Non-pigmented ciliary epithelial cell (primary cell): ENCODE measurements at regions not wholly inside any gene's neighbourhood (a gene's known extent, or its start where the extent isn't known, plus 50 kb on each side); places are given as distances from the start of the nearest gene placed in this dataset.
"Not testable (repeated sequence)": the region's sequence is repeated elsewhere in the genome, so short reads cannot be mapped to it uniquely, and the experiment has no call there.

ENCODE experiments used
- DNase-seq: peaks from one replicate; pipeline ENCODE4 v3.0.0-alpha.2; 2010; ENCODE audit warnings: low read depth

- DNase-seq = no peak
Measured at GRCh38 chr16:60271025-60271771, 1537.1 kb upstream of the GOT2 start.

GRCh38 chr16:60261425-60261824 lies 1527.3 kb upstream of the GOT2 start:
- DNase-seq = no peak

DNA sequence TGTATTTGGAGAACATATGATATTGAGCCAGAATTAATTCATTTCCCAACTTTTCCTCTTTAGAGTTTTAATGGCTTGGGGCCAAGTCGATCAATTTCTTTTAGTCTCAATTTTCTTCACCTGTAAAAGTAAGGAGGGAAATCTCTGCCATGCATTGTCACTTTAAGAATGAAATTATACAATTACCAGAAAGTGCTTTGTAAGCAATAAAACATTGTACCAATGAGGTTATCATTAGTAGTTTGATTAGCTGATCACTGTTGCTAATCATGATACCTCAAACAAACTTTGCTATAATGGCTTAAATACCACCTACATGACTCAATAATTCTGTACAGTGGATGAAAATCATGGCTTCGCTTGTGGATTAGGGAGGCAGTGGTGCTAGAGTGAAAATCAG lies 1525.8 kb upstream of the GOT2 start:
- DNase-seq = no peak

DNA sequence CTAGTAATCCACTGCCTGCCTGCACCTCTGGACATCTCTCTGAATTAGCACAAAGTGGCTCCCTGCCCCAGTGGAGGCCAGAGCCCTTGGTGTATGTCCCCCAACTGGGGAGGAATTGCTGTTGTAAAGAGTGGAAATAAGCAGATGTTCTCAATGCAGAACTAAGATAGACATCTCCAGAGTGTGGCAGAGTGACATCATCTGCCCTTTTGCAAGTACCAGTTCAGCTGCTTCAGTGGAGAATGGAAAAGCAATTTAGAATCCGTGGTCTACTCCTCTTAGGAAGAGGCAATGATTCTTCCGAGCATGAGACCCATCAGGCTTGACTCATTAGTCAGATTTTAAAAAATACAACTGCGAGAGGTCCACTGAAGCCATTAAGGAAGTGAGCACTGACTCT lies 1512.0 kb upstream of the GOT2 start:
- DNase-seq = no peak

GRCh38 chr16:60241671-60242070 lies 1507.6 kb upstream of the GOT2 start:
- no peak for DNase-seq

- no peak for DNase-seq
Measured at GRCh38 chr16:60230666-60231065, 1496.5 kb upstream of the GOT2 start.

DNA sequence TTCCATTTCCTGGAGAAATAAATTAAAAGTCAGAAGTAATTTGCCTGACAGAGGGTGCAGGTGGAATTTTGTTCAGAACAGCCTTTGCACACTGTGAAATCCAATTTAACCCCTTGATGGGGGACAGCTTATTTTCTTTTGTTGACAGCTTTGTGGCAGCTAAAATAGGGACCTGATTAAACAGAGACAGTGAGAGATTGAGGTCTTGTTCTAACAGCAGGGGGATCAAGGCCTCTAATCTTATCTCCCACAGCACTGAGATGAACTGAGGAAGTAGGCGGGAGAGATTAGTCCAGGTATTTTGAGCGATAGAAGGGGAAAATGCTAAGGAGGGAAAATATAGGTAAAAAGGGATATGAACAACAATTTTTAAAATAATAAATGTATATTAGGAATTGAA lies 1491.4 kb upstream of the GOT2 start:
- no peak for DNase-seq

- DNase-seq = no peak
Measured at GRCh38 chr16:60217787-60218186, 1483.7 kb upstream of the GOT2 start.

- no peak for DNase-seq
Measured at GRCh38 chr16:60214311-60214710, 1480.2 kb upstream of the GOT2 start.

- DNase-seq = no peak
Measured at GRCh38 chr16:60206516-60206915, 1472.4 kb upstream of the GOT2 start.

DNA sequence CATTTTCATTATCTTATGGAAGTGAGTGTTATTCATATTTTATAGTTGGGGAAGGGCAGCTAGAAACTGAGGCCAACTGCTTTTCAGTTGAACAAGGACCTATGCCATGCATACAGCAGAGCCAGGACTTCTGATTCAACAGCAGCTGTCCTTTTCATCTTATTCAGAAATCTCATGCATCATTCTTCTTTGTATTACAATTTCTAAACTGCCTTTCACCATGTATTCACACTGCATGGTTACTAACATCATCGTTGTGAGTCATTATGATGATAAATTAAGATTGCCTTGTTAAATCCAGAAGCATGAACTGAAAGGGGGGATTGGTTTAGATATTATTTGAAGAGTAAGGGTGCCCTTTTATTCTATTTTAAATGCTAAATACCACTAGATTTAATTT lies 1470.1 kb upstream of the GOT2 start:
- DNase-seq = no peak

GRCh38 chr16:60203525-60204124 lies 1469.5 kb upstream of the GOT2 start:
- no peak for DNase-seq

GRCh38 chr16:60200729-60201128 lies 1466.6 kb upstream of the GOT2 start:
- not testable (repeated sequence) for DNase-seq

GRCh38 chr16:60200161-60200560 lies 1466.0 kb upstream of the GOT2 start:
- no peak for DNase-seq

DNA sequence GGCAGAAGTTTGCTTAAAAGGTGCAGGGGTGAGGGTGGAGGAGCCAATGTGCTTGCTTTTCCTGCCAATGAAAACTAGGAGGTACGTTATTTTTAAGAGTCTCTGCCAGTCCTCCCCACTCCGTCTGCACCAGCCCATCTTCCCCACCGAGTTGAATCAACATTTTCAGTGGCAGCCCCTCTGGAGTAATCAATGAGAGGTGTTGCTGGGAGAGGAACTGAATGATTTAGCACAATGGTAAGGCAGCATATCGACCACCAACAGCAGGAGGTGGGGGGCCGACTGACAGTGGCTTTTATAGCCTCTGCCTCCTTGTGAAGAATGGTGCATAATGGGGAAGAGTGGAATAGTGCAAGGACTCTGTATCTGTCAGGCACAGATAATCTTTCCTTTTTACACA lies 1465.0 kb upstream of the GOT2 start:
- no peak for DNase-seq

DNA sequence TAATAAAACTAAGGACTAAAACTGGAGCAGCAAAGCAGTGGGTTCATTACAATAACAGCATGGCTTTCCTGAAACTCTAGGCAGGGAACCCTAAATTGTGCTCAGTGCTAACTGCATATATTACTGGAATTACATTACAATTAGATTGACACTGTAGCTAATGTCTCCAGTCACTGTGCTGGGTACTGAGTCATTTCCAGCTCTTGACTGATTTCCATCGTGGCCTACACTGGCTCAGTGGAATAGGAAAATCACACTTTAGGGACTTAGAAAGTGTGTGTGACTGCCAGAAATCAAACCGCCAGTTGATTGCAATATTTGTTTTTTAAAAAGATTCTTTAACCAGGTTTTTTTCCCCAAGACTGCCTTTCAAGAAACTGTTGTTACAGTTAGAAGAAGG lies 1447.4 kb upstream of the GOT2 start:
- no peak for DNase-seq

DNA sequence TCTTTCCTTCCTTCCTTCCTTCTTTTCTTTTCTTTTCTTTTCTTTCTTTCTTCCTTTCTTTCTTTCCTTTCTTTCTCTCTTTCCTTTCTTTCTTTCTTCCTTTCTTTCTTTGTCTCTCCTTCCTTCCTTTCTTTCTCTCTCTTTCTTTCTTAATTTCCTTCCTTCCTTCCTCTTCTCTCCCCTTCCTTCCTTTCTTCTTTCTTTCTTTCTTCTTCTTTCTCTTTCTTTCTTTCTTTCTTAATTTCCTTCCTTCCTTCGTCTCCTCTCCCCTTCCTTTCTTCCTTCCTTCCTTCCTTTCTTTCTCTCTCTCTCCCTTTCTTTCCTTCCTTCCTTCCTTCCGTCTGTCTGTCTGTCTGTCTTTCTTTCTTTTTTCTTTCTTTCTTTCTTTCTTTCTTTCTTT lies 1446.5 kb upstream of the GOT2 start:
- no peak for DNase-seq

GRCh38 chr16:60170196-60170595 lies 1436.1 kb upstream of the GOT2 start:
- no peak for DNase-seq

DNA sequence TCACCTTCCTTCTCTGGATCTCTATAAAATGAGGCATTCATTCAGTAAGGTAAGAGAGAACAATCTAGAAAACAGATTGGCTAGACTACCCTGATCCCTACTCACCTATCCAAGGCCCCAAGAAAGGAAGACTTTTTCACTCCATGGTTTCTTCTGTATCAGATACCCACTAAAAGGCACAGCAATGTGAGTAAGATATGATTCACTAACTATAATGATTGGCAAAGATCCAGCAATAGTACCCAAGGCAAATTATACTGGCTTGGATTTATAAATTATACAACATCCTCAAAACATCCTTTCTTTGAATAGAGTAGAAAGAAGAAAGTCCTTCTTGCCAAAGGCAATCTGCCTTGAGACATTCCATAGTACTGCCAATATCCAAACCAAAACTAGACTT lies 1432.0 kb upstream of the GOT2 start:
- DNase-seq = no peak

GRCh38 chr16:60151987-60152386 lies 1417.9 kb upstream of the GOT2 start:
- DNase-seq = no peak

GRCh38 chr16:60150907-60151306 lies 1416.8 kb upstream of the GOT2 start:
- DNase-seq = no peak

DNA sequence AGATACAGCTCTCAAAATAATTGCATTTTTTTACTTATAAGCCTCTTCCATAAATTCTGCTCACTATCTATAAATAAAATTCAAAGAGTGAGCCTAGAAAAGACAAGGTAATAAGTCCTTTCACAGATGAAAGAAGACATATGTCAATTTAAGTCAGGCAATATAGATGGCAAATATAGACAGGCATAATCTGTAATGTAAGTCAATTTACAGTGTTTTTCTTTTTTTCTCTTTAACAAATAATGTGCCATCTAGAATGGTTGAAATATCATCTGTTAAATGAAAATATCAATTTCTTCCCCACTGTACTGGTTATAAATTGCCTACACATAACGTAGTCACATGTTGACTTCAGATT lies 1409.2 kb upstream of the GOT2 start:
- DNase-seq = no peak

DNA sequence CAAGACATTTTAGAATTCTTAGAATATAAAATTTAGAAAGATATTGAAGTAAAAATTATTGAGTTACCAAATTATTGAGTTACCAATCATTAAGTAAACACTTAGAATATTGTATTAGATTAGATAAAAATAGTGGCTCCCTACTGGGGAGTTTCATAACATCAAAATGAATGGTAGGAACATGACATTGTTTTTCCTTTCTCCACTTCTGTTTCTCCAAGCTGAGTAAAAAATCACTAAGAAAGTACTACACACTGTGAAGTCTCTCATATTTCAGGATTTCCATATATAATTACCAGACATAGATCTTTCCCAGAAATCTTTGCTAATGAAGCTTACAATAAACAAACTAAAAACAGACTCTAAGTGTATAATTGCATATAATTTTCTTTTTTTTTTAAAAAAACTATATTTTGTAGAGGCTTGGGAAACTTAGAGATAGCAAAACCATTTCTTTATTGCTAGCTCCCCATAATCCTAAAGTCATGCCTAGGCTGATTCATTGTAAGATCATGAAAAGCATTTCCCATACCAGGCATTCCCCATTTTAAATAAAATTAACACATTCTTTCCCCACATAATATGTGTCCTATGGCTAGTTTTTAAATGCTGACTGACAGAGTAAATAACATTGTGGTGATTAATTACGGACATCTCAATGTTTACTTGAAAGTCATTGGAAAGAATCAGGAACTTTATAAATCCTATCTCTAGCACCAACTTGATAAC lies 1408.7 kb upstream of the GOT2 start:
- DNase-seq = peak; percentile 17

DNA sequence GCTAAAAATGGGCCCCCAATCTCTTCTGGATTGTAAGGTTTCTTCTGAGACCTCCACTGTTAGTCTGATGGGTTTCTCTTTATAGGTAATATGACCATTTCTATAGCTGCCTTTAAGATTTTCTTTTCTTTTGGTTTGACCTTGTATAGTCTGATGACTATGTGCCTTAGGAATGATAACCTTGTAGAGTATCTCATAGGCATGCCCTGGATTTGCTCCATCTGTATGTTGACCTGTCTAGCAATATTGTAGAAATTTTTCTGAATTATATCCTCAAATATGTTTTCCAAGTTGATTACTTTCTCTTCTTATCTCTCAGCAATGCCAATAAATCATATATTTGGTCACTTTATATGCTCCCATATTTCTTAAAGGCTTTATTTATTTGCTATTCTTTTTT lies 1403.8 kb upstream of the GOT2 start:
- DNase-seq = no peak
